ENCODE measurements at regions not wholly inside any gene's neighbourhood (a gene's known extent, or its start where the extent isn't known, plus 50 kb on each side); places are given as distances from the start of the nearest gene placed in this dataset.

DNA sequence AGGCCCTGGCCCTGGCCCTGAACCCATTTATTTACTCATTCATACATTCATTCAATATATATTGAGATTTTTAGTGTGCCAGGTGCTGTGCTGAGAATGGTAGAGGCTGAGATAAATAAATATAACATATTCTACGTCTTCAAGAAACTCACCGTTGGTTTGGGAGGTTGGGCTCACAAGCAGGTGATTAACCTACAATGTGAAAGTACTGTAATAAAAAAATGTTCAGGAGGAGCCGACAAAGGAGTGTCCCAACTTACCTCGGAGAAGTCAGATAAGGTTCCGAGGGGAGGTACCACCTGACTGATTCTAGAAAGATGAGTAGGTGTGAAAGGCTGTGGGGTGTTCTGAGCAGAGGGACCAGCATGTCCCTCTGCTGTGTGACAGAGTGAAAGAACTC lies 479.6 kb upstream of the KLF4 start:
- POLR2A ChIA-PET (ENCODE audit: unreplicated experiment): no interaction called here
- H3K9me3 ChIP-seq (ENCODE audit: low read length): no peaks in the 10 kb centered on the region
- no peak overlapping the region for H3K9ac ChIP-seq (ENCODE audit: low read length)
- DNase-seq (no peak), ATAC-seq (no peak)
- no peak overlapping the region for H3K27ac ChIP-seq (ENCODE audit: low read length)
- no peaks in the 10 kb centered on the region for H3F3A ChIP-seq (ENCODE audit: low read length, unreplicated experiment)
- CTCF ChIA-PET: no interaction called here
- H4K20me1 ChIP-seq (ENCODE audit: low read length): no peaks in the 10 kb centered on the region
- BruUV-seq (replicated peaks): no TSS peak
- H3K9me2 ChIP-seq (replicated peaks; ENCODE audit: low read length): no peaks in the 10 kb centered on the region
- H3K27me3 ChIP-seq (ENCODE audit: low read length): no peaks in the 10 kb centered on the region
- no peak overlapping the region for H3K4me2 ChIP-seq (ENCODE audit: low read length)
- no peaks in the 10 kb centered on the region for H3K79me2 ChIP-seq (ENCODE audit: low read length)
- no peak for TF ChIP-seq EZH2 (IDR thresholded peaks at IDR 0.05; ENCODE audit: low read length, unreplicated experiment)
- TF ChIP-seq, protein P1, sequence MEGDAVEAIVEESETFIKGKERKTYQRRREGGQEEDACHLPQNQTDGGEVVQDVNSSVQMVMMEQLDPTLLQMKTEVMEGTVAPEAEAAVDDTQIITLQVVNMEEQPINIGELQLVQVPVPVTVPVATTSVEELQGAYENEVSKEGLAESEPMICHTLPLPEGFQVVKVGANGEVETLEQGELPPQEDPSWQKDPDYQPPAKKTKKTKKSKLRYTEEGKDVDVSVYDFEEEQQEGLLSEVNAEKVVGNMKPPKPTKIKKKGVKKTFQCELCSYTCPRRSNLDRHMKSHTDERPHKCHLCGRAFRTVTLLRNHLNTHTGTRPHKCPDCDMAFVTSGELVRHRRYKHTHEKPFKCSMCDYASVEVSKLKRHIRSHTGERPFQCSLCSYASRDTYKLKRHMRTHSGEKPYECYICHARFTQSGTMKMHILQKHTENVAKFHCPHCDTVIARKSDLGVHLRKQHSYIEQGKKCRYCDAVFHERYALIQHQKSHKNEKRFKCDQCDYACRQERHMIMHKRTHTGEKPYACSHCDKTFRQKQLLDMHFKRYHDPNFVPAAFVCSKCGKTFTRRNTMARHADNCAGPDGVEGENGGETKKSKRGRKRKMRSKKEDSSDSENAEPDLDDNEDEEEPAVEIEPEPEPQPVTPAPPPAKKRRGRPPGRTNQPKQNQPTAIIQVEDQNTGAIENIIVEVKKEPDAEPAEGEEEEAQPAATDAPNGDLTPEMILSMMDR (conservative IDR thresholded peaks at IDR 0.05; ENCODE audit: low read depth, low read length): no peak
- TF ChIP-seq EZH2phosphoT487 (IDR thresholded peaks at IDR 0.05; ENCODE audit: borderline replicate concordance, low read length): no peak
- H3K4me3 ChIP-seq (ENCODE audit: low read length): no peak overlapping the region
- H3K4me1 ChIP-seq (ENCODE audit: insufficient read depth, low read length): no peaks in the 10 kb centered on the region
- intact Hi-C loops (cut with micrococcal nuclease): no loop called here
- H3K36me3 ChIP-seq (ENCODE audit: low read depth, low read length): no peaks in the 10 kb centered on the region
- no peak overlapping the region for H2AFZ ChIP-seq (ENCODE audit: low read length)

DNA sequence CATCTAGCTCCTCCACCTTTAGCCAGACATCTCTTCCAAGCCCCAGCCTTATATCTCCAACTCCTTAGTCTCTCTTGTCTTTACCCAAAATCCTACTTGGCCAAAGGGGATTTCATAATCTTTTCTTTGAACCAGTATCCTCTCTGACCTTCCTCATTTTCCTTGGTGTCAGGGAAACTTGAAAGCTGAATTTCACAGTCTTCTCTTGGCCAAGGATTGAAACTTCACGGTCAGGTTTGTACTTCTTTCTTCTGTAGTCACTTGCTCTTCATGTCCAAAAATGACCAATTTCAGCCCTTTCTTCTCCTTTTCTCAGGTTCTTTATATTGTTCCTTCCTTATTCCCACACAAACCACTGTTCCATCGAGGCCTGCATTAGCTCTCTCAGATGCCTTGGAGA lies 473.7 kb upstream of the KLF4 start:
- intact Hi-C loops (cut with micrococcal nuclease): no loop called here
- H4K20me1 ChIP-seq (ENCODE audit: low read length): no peaks in the 10 kb centered on the region
- H3F3A ChIP-seq (ENCODE audit: low read length, unreplicated experiment): no peaks in the 10 kb centered on the region
- CTCF ChIA-PET: no interaction called here
- no peaks in the 10 kb centered on the region for H3K79me2 ChIP-seq (ENCODE audit: low read length)
- no peak overlapping the region for H3K9ac ChIP-seq (ENCODE audit: low read length)
- no peak for TF ChIP-seq EZH2phosphoT487 (IDR thresholded peaks at IDR 0.05; ENCODE audit: borderline replicate concordance, low read length)
- TF ChIP-seq, protein P1 (conservative IDR thresholded peaks at IDR 0.05; ENCODE audit: low read depth, low read length): no peak
- H3K27ac ChIP-seq (ENCODE audit: low read length): no peak overlapping the region
- no peak overlapping the region for H2AFZ ChIP-seq (ENCODE audit: low read length)
- no peak for DNase-seq
- no peak for ATAC-seq
- H3K4me3 ChIP-seq (ENCODE audit: low read length): no peak overlapping the region
- no peaks in the 10 kb centered on the region for H3K4me1 ChIP-seq (ENCODE audit: insufficient read depth, low read length)
- BruUV-seq (replicated peaks): no TSS peak
- H3K9me3 ChIP-seq (ENCODE audit: low read length): no peaks in the 10 kb centered on the region
- H3K9me2 ChIP-seq (replicated peaks; ENCODE audit: low read length): no peaks in the 10 kb centered on the region
- POLR2A ChIA-PET (ENCODE audit: unreplicated experiment): no interaction called here
- no peaks in the 10 kb centered on the region for H3K27me3 ChIP-seq (ENCODE audit: low read length)
- H3K36me3 ChIP-seq (ENCODE audit: low read depth, low read length): no peaks in the 10 kb centered on the region
- no peak overlapping the region for H3K4me2 ChIP-seq (ENCODE audit: low read length)

DNA sequence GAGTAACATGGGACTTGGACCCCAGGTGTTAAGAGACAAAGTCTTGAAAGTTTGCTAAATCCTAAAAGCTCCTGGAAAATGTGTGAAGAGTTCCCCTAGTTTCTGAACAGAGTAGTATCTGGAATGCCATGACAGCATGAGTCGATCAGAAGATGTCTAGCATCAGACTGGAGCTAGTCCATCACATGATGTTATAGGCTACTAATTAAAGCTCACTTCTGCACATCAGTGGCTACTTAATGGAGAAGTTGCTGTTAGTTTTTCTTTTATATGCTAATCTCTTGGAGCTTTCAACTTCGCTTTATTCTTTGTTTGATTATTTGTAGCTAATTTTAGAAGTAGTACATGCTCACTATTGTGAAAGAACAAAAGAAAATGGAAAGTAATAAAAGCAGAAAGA lies 471.3 kb upstream of the KLF4 start:
- no TSS peak for BruUV-seq (replicated peaks)
- Histone ChIP-seq H4K20me1 (ENCODE audit: low read length) (no peaks in the 10 kb centered on the region), H3F3A (ENCODE audit: low read length, unreplicated experiment) (no peaks in the 10 kb centered on the region), H3K9me2 (replicated peaks; ENCODE audit: low read length) (no peaks in the 10 kb centered on the region), H3K4me3 (ENCODE audit: low read length) (no peak overlapping the region), H2AFZ (ENCODE audit: low read length) (no peak overlapping the region), H3K36me3 (ENCODE audit: low read depth, low read length) (no peaks in the 10 kb centered on the region), H3K9ac (ENCODE audit: low read length) (no peak overlapping the region), H3K79me2 (ENCODE audit: low read length) (no peaks in the 10 kb centered on the region), H3K4me2 (ENCODE audit: low read length) (no peak overlapping the region), H3K4me1 (ENCODE audit: insufficient read depth, low read length) (no peaks in the 10 kb centered on the region), H3K27ac (ENCODE audit: low read length) (no peak overlapping the region), H3K27me3 (ENCODE audit: low read length) (no peaks in the 10 kb centered on the region), H3K9me3 (ENCODE audit: low read length) (no peaks in the 10 kb centered on the region)
- no peak for DNase-seq
- ChIA-PET CTCF (no interaction called here), POLR2A (ENCODE audit: unreplicated experiment) (no interaction called here)
- intact Hi-C loops (cut with micrococcal nuclease): no loop called here
- no peak for TF ChIP-seq EZH2 (IDR thresholded peaks at IDR 0.05; ENCODE audit: low read length, unreplicated experiment)
- TF ChIP-seq, protein P1 (conservative IDR thresholded peaks at IDR 0.05; ENCODE audit: low read depth, low read length): no peak
- TF ChIP-seq EZH2phosphoT487 (IDR thresholded peaks at IDR 0.05; ENCODE audit: borderline replicate concordance, low read length): no peak
- no peak for ATAC-seq
